Frontal cortex (tissue), 3 donors: ENCODE measurements at regions not wholly inside any gene's neighbourhood (a gene's known extent, or its start where the extent isn't known, plus 50 kb on each side); places are given as distances from the start of the nearest gene placed in this dataset.
"Not testable (repeated sequence)": the region's sequence is repeated elsewhere in the genome, so short reads cannot be mapped to it uniquely, and the experiment has no call there.

Source experiments
- DNase-seq, 2 donors: peaks; one replicate each; pipeline ENCODE4 v3.0.0; 2012; ENCODE audit warnings: low spot score in 2 of 2
- FAIRE-seq: peaks from 2 replicates; lab custom pipeline; 2012; peaks lifted over from hg19 to GRCh38; lab: Jason Lieb, UNC
- donor health status: control.
- donor health status: control.
- donor health status: control.

GRCh38 chr1:199868777-199869176, 158.7 kb upstream of the NR5A2 start:
- FAIRE-seq (no peak), DNase-seq (no peak)

- no peak for FAIRE-seq
- no peak for DNase-seq
Observed at GRCh38 chr1:199875337-199875736, 152.2 kb upstream of the NR5A2 start.

- DNase-seq (no peak), FAIRE-seq (no peak)
Observed at GRCh38 chr1:199875856-199876255, 151.7 kb upstream of the NR5A2 start.

- FAIRE-seq = no peak
- no peak for DNase-seq
Observed at GRCh38 chr1:199877526-199878384, 149.8 kb upstream of the NR5A2 start.

- FAIRE-seq = no peak
- no peak for DNase-seq
Observed at GRCh38 chr1:199878823-199879222, 148.7 kb upstream of the NR5A2 start.

- no peak for FAIRE-seq
- DNase-seq = no peak
Observed at GRCh38 chr1:199898654-199899053, 128.9 kb upstream of the NR5A2 start.

- no peak for DNase-seq
Observed at GRCh38 chr1:199901341-199901740, 126.2 kb upstream of the NR5A2 start.

GRCh38 chr1:199907361-199907760, 120.1 kb upstream of the NR5A2 start:
- DNase-seq (no peak), FAIRE-seq (no peak)

More at GRCh38 chr1:199901341-199901740, 126.2 kb upstream of the NR5A2 start:
- FAIRE-seq = no peak

GRCh38 chr1:199909137-199909536, 118.4 kb upstream of the NR5A2 start:
- FAIRE-seq = no peak
- DNase-seq = no peak

- FAIRE-seq = no peak
- DNase-seq = no peak
Observed at GRCh38 chr1:199913318-199913717, 114.2 kb upstream of the NR5A2 start.

- no peak for FAIRE-seq
- DNase-seq = no peak
Observed at GRCh38 chr1:199914546-199914945, 113.0 kb upstream of the NR5A2 start.

- DNase-seq (no peak), FAIRE-seq (no peak)
Observed at GRCh38 chr1:199918196-199918769, 109.2 kb upstream of the NR5A2 start.

GRCh38 chr1:199920635-199921034, 106.9 kb upstream of the NR5A2 start:
- DNase-seq = no peak
- FAIRE-seq = no peak

- DNase-seq (no peak), FAIRE-seq (no peak)
Observed at GRCh38 chr1:199929556-199929955, 98.0 kb upstream of the NR5A2 start.

- DNase-seq, FAIRE-seq: not testable (repeated sequence)
Observed at GRCh38 chr1:199930067-199930466, 97.4 kb upstream of the NR5A2 start.

GRCh38 chr1:199931666-199932377, 95.7 kb upstream of the NR5A2 start:
- DNase-seq (no peak), FAIRE-seq (no peak)

- DNase-seq (no peak), FAIRE-seq (no peak)
Observed at GRCh38 chr1:199932462-199932861, 95.0 kb upstream of the NR5A2 start.

- FAIRE-seq = no peak
- no peak for DNase-seq
Observed at GRCh38 chr1:199936441-199936840, 91.1 kb upstream of the NR5A2 start.

- DNase-seq = no peak
- no peak for FAIRE-seq
Observed at GRCh38 chr1:199937161-199937560, 90.3 kb upstream of the NR5A2 start.

GRCh38 chr1:199937661-199938060, 89.8 kb upstream of the NR5A2 start:
- FAIRE-seq = no peak

GRCh38 chr1:199944986-199945385, 82.5 kb upstream of the NR5A2 start:
- DNase-seq (no peak), FAIRE-seq (no peak)

More at GRCh38 chr1:199937661-199938060, 89.8 kb upstream of the NR5A2 start:
- no peak for DNase-seq
